HG02588 (cell line): ENCODE measurements at regions not wholly inside any gene's neighbourhood (a gene's known extent, or its start where the extent isn't known, plus 50 kb on each side); places are given as distances from the start of the nearest gene placed in this dataset.
"Not testable (repeated sequence)": the region's sequence is repeated elsewhere in the genome, so short reads cannot be mapped to it uniquely, and the experiment has no call there.

Experiments used
- ATAC-seq: cut with Tn5 transposase; IDR thresholded peaks from one replicate; pipeline ENCODE4 v1.9.1; 2021; ENCODE audit warnings: mild to moderate bottlenecking, moderate library complexity; ENCODE audit not compliant: unreplicated experiment

GRCh38 chr1:55536545-55536865 is 321.3 kb upstream of the USP24 start:
- ATAC-seq = no peak

GRCh38 chr1:55535724-55536544 is 320.8 kb upstream of the USP24 start:
- ATAC-seq = no peak

DNA sequence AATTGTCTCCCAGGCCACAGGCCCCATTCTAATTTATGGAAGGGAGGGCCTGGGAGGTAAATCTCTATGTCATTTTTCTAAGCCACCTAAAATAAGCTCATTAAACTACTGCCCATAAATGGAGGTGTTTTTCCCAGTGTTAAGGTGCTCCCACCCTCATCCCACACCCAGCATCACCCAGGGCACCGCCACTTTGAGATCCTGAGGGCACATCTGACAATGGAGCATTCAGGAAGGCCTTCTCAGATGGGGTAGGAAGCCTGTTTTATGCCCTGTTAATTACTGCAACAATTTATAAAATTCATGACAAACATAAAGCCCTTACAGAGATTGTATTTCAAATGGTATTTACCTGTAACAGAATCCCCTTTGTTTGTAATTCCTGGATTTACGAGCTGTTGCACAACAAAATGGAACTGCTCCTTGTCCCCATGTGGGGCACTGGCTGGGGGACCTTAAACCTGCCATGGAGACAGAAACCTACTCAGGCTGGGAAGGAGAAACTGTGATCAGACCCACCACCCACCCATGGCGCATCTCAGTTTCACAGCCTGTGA is 319.5 kb upstream of the USP24 start:
- ATAC-seq = no peak

- no peak for ATAC-seq
Measured at GRCh38 chr1:55531644-55532043, 316.5 kb upstream of the USP24 start.

DNA sequence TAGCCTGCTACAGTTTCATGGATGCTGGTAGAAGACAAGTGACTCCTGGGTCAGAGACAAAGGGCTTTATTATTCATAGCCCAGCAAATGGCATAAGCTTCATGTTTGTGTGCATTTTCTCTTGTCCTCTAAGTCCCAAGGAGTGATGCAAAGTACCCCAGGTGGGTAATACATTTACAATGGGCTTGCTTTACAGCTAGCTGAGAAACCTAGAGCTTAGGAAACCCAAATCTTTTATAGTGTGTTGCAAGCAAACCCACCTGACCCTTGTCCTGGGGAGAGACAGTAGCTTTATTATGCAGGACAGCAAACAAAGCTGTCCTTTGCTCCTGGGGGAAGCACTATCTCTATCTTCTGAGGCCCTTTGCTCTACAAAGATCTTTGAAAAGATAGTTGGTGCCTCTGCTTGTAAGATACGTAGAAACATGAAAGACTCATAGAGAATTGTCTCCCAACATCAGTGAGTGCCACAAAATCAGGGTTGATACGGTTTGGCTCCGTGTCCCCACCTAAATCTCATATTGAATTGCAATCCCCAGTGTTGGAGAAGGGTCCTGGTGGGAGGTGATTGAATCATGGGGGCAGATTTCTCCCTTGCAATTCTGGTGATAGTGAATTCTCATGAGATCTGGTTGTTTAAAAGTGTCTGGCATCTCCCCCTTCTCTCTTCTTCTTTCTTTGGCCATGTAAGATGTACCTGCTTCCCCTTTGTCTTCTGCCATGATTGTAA is 315.8 kb upstream of the USP24 start:
- no peak for ATAC-seq

GRCh38 chr1:55529017-55529416 is 313.9 kb upstream of the USP24 start:
- ATAC-seq = no peak

DNA sequence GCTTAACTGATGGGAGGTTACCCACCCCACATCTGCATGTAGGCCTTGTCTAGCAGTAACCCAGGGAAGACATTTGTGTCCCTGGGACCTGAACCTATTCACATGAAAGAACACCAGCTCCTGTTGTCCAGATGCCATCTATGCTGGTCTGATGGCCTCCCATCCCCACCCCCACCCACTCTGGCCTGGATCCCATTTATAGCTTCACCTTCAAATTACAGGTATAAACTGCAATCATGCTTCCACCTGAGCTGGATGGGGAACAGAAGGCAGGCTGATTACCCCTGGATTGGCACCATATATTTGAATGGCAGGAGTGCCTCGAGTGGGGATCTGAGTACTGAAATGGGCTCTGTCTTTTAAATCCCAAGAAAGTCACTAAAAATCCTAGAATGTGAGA is 312.7 kb upstream of the USP24 start:
- ATAC-seq = no peak

DNA sequence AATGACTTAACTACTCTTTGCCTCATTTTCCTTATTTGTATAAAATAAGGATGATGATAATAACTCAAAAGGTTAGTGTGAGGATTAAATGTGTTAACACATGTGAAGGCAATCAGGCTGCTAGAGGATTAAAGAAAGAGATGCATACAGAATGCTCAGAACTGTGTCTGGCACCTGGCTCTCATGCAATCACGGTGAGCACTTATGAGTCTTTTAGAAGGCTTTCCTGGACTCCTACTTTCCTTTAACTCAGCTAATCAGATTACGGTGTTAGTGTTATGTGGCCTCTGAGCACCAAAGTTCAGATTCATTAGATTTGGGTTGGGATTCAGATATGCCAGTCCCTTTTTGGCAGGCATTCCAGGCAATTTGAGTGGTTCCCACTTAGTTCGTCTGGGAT is 311.6 kb upstream of the USP24 start:
- ATAC-seq = no peak

- ATAC-seq = no peak
Measured at GRCh38 chr1:55524006-55524405, 308.8 kb upstream of the USP24 start.

DNA sequence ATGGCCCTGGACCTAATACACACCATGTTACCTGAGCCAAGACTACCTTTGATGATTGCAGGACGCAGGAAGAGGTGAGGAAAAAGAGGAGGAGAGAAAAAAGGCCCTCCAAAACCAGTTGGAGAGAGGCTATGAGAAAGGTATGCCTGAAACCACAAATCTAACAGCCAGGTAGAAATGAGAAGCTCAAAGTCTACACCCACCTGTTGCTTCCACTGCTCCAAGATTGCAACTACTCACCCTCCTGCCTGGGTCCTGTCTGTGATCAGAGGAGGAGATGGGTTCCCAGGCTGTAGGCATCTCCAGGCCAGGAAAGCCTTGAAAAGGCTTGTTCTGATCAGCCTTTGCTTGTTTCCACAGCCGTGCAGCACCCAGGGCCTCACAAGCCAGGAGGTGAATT is 307.8 kb upstream of the USP24 start:
- no peak for ATAC-seq

- ATAC-seq = no peak
Measured at GRCh38 chr1:55522353-55522903, 307.3 kb upstream of the USP24 start.

DNA sequence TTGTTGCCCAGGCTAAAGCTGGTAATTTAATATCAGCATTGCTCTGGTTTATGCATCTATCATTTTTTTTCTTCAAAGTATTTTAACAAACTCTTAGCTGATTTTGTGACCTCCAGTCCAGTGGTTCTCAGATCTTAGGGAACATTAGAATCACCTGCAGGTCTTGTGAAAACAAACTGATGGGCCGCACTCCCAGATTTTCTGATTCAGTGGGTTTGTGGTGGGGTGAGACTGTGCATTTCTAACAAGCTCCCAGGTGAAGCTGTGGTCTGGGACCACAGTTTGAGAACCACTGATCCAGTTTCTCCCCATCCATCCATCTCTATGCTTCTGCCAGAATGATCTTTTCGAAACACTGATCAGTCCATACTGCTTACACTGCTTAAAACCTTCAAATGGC is 305.7 kb upstream of the USP24 start:
- no peak for ATAC-seq

DNA sequence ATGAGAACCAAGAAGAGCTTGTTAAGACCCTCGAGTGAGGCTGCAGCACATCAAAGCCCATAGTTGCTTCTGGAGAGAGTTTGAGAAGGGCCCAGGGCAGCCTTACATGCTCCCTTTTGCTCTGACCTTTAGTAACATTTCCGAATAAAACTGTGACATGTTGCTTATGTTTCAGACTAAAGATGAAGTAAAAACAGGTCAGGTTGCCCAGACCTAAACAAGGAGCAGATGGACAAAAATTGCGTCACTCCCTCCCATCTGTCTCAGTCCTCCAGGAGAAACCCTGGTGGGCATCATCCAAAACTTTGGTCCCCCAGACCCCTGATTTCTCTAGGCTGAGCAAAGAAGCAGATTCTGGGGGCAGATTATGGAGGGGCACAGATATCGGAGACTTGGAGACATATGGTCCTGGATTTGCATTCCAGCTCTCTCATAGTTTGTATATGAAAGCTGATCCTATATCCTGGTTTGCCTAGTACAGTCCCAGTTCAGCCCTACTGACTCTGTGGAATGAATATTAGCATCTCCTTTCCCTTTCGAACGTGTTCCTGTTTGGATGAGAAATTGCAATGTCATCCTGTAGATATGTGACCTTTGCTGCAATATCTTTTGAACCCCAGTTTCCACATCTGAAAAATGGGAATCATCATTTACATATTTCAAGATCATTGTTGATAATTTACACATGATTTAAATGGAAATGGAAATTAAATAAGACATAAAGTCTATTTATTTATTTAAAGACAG is 304.9 kb upstream of the USP24 start:
- no peak for ATAC-seq

- no peak for ATAC-seq
Measured at GRCh38 chr1:55519276-55519675, 304.1 kb upstream of the USP24 start.

- no peak for ATAC-seq
Measured at GRCh38 chr1:55517036-55517435, 301.9 kb upstream of the USP24 start.

- ATAC-seq = not testable (repeated sequence)
Measured at GRCh38 chr1:55514571-55514970, 299.4 kb upstream of the USP24 start.

GRCh38 chr1:55512466-55512865 is 297.3 kb upstream of the USP24 start:
- no peak for ATAC-seq

DNA sequence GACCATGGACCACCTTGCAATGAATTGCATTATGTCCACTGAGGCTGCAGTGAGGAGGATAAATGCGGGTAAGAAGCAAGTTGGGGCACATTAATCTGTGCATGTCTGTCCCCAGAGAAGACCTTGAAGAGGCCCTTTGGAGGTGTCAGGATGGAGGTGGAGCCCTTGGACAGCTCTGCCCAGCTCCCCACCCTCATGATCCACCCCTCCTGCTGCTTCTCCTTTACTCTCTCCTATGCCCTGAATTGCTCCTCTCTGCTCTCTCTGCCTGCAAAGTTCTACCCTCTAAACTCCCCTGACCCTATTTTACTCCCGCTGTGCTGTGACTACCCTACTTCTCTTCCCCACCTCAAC is 292.4 kb upstream of the USP24 start:
- no peak for ATAC-seq

DNA sequence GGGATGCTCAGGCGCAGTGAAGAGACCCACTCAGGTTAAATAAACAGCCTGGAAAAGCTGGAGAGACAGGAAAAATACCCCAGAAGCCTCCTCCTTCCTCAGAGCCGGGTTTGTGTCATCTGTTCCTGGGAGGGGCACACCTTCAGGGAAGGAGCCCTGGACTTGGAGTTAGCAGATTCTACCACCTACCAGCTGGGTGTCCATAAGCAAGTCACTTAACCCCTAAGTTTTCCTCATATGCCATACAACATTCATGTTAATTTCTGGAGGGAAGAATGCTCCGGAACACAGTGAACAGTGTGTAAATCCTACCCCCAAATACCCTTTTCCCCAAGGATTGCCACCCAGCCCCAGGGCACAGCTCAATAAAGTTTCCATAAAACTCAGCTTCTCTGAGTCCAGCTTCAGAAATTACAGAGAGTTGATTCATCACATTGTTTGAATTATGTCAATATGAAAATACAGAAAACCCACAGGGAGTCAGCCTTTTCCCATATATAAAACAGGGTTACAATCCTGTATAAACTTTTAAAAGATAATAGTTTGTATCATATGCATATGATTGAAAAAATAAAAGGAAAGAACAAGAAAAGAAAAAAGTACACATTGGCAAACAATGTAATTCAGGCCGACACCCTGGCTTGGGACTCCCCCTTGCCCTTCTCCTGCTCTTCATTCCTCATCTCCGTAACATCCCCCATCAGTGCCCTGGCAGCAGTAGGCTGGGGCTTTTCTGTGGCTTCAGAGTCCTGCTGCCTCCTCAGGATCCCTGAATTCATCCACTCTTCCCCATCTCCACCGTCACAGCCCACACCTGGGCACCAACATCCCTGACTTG is 291.8 kb upstream of the USP24 start:
- ATAC-seq = no peak

DNA sequence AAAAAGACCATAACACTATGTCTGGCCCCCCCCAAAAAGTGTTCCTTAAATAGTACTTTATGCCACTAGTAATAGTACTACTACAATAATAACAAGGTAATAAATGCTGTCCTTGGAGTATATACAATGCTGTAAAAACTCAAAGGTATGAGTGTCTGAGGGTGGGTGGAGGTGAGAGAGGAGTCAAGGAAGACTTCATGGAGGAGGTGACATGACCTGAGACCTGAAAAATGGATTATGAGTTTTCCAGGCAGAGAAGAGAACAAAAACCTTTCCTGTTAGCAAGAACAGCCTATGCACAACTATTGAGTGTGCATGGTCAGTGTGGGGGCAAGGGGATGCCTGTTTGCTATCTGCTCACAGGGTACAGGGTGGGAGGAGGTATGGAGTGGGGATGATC is 290.2 kb upstream of the USP24 start:
- ATAC-seq = no peak
